ENCODE measurements at regions not wholly inside any gene's neighbourhood (a gene's known extent, or its start where the extent isn't known, plus 50 kb on each side); places are given as distances from the start of the nearest gene placed in this dataset.
"Not testable (repeated sequence)": the region's sequence is repeated elsewhere in the genome, so short reads cannot be mapped to it uniquely, and the experiment has no call there.

DNA sequence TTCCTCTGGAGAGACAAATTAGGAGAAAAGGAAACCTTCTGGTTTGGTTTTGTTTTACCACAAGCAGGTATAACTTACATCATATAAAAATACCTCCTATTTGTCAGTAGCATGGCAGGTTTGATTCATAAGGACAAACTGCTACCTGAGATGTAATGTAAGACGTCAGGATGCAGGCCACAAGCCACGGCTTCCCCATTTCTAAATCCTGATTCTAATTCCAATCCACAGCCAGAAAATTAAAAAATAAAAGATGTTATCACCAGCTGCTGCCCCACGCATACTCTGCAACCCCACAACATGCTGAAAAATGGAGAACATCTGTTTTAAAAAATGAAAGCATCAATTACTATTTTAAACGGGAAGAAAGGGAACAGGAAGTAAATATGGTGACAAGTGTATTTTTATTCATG lies 197.6 kb downstream of the BCL11A start:
- no peak for DNase-seq

DNA sequence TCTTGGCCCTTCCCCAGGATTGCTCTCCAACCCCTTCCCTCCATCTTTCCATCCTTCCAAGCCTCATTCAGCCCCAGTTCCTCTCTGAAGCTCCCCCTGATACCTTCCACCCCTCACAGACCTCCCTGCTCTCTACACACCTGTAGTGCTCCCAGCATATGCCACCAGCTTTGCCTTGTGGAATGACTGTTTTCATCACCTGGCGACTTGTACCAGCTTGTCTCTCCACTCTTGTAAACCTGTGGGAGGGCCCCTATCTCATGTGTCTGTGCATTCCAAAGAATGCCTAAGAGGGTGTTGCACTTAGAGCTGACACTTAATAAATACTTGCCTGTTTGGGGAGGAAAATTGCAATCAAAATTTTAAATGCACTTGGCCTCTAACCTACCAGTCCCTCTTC lies 198.7 kb downstream of the BCL11A start:
- DNase-seq: no peak

DNA sequence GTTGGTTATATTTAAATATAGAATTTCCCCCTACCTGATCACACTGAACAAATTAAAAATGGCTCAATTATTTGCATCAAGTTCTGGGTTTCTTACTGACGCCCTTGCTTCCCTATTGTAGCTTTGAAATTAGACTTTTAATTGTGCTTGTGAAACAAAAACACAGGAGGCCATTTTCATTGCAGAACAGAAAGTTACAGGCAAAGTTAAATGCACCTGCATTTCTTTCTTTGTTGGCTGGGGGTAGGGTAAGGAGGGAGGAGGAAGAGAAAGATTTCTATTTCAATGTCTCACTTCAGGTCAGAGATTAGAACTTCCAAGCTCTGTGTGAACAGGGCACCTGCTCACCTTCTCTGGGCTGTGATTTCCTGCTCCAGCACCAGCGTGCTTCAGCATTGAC lies 199.6 kb downstream of the BCL11A start:
- DNase-seq: no peak

DNA sequence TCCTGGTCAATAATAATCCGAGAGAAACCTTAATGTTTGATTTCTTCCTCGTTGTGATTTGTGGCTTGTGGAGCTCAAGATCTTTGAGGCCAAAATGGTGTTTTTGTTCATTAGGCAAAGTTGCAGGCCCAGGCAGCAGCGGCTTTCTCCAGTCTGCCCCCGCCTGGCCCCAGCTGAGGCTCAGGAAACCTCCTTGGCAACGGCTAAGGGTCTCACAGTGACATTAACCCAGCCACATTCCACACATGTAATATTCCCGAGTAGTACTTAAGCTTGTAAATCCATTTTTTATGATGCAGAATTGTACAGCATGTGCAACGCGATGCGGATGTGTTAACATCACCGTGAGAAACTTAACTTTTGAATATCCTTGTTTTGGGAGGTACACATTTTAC lies 200.1 kb downstream of the BCL11A start:
- DNase-seq: no peak

GRCh38 chr2:60352491-60353405 lies 200.7 kb downstream of the BCL11A start:
- no peak for DNase-seq

- DNase-seq: no peak
These were observed 201.7 kb downstream of the BCL11A start for GRCh38 chr2:60351802-60352201.

DNA sequence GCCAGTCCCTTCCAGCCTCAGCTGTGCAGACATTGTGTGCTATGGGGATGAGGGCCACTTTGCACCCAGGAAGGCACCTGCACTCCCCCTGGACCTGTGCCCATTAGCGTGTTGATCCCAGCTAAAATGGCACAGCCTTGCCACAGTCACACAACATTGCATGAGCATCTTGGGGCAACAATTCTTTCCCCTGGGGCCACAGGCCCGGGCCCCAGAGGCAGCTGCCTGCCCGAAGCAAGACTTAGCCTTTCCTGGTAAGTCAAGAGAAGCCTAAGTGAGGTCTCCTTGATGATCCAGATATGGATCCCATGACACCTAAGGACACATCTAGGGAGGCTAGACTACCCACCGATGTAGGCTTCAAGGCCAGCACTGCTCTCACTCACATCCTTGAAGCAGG lies 202.1 kb downstream of the BCL11A start:
- no peak for DNase-seq

DNA sequence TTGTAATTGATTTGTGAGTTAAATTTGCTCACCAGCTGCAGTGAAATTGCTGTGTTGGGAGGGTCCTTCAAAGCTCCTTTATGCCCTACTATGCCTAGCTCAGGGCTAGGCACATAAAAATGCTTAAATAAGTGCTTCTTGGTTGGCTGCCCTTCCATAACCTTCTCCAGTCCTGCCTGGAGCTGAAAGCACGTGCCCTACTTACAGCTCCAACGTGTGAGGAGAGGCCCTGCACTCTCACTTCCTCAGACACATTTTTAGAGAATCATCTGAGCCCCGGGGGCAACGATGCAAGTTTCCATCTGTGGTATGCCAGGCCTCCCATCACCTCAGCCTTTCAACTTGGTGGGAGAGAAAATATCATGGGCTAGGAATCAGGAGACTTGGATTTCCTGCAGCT lies 202.7 kb downstream of the BCL11A start:
- DNase-seq: no peak

- no peak for DNase-seq
These were observed 205.7 kb downstream of the BCL11A start for GRCh38 chr2:60347781-60348180.

GRCh38 chr2:60342491-60342890 lies 211.0 kb downstream of the BCL11A start:
- DNase-seq: not testable (repeated sequence)

DNA sequence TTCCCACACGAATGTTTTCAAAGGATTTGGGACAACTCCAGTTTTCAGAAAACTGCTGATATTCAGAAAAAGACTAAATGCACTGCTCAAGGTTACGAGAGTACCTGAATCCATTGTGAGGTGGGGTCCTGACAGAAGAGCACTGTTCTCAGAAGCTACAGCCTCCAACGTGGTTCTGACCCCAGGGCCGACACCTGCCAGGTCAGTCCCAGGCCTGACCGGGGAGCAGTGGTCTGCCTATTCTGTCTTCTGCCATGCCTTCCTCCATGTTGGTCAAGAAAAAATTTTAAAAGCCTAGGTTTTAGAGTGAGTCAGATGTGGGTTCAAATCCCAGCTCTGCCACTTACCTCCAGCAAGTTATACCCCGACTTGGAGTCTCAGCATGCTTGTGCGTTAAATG lies 212.3 kb downstream of the BCL11A start:
- no peak for DNase-seq

GRCh38 chr2:60339286-60339685 lies 214.2 kb downstream of the BCL11A start:
- DNase-seq: no peak

- DNase-seq: no peak
These were observed 216.3 kb downstream of the BCL11A start for GRCh38 chr2:60337142-60337497.

- DNase-seq: no peak
These were observed 216.9 kb downstream of the BCL11A start for GRCh38 chr2:60336442-60337141.

DNA sequence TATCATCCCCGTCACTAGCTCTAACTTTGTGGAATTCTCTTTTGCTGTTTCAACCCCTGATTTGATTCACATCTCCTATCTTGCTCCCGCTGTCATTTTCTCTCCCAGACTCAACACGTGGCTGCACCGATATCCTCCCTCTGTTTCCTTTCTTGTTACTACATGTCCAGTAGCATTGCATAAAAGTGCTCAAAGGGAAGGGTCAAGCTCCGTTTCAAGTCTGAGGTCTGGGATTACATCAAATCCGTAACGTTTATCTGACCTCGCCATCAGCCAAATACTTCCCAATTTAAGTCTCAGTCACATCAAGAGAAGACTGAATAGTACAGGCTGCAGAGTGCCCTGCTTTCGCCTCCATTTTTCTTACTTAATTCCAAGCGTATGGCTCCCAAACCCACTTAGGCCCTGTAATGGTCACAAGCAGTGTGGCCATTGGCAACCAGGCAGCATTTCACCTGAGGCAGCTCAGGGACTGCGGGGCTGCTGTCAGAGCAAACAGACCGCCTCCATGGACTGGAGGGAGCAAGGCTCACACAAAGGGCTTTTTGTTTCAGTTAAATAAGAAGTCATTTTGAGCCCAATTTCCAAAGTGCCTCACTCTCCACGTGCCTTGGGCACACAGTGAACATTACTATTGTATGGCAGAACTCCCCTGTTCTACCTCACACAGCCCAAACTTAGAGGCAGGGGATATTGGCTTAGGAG lies 217.8 kb downstream of the BCL11A start:
- DNase-seq: no peak

DNA sequence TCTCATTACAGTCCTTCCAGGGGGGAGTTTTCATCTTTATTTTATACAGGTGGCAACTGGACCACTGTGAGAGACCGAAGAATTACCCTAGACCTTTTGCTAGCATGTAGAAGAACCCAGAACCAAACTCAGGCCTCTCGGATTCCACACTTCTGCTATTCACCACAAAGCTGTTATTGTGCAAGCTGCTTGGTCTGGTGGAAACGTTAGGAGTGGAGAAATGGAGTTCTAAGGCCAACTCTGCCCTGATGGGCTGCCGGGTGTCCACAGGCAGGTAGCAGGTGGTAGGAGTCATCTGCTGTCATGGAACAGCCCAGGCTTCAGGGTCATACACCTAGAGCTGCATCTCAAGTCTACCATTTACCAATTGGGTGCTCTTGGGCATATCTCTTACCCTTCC lies 218.8 kb downstream of the BCL11A start:
- no peak for DNase-seq

DNA sequence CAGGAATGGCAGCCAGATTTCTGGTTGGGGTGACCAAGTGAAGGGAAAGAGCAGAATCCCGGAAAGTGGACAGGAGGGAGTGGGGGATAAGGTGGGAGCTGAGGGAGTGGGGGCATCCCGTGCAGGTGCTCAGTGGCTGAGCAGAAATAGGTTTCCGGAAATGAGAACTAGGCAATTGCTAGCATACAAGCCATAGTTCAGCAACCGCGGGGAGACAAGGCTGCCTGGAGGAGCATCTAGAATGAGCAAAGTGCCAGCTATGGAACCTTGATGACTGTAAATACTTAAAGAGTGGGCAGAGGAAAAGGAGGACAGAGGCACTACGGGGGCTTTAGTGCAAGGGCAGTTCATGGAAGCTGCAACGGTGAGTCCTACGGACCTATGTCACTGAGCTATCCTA lies 220.2 kb downstream of the BCL11A start:
- no peak for DNase-seq

- DNase-seq: no peak
These were observed 222.2 kb downstream of the BCL11A start for GRCh38 chr2:60331115-60331809.

DNA sequence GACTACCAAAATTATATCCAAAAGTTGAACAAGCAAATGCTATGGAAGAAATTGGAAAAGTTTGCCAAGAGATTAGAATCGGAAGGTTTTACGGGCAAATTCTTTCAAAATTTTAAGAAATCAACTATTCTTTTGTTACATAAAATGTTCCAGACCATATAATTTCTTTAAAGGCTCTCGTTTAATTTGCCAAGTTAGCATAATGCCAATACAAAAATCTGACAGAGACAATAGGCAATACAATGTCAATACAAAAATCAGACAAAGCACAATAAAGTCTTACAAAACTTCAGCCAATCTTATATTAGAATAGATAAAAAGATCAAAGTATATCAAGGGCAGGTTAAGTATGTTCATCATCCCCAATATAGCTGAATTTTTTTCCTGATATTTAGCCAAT lies 224.2 kb downstream of the BCL11A start:
- no peak for DNase-seq

DNA sequence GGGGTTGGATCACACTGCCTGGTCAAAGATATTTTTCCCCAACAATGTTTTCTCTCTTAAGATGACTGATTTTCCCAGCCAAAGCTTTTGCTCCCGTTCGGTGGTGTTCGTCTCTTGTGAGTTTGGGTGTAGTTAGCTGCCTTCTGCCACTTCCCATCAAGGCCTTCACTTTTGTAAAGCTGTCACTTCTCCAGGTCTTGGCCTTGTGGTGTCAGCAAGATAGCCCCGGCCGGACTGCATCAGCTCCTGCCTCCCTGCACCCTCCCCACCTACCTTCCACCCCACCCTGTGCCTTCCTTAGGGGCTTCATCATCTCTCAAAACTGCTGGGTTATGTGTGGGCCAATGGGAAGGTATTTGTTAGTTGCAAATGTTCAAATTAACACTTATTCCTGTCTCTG lies 228.9 kb downstream of the BCL11A start:
- no peak for DNase-seq

DNA sequence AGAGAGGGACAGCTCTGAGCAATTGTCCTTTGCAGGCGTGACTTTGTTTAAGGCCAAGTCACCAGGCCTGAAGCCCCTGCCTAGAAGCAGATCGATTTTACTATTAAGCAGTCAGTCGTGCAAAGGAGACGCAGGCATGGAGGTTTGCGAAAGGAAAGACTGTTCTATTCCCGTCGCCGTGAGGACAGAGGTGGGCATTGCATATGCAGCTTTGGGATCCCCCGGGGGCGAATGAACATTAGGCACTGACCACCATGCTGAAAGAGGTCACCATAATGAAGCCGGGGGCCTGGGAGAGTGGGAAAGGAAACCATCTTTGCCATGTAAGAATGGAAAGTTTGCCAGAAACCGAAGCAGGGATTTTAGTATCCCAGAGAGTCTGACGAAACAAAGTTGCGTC lies 231.6 kb downstream of the BCL11A start:
- DNase-seq: no peak

GRCh38 chr2:60320724-60321123 lies 232.7 kb downstream of the BCL11A start:
- DNase-seq: no peak

DNA sequence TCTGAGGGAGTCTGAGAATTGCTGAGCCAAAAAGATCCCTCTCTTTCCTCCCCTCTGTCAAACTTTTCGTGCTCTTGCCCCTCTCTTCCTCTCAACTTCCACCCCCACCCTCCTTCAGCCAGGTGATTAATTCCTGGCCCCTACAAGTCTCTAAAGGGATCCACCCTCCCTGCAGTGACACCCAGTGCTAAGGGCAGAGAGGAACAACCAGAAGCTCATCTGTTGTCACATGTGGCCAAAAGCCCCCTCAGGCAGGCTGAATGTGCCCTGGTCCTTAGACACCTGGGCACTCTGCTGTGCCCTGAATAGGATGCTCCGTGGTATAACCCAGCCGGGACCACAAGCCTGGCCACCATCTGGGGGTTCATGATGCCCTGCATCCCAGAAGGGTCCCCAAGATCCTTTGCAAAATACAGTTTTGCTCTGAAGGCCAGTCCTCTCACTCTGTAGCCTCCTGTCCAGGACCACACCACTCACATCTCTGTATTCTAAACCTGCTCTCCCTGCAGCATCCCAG lies 234.4 kb downstream of the BCL11A start:
- no peak for DNase-seq
